GM20000 (cell line): ENCODE measurements at regions not wholly inside any gene's neighbourhood (a gene's known extent, or its start where the extent isn't known, plus 50 kb on each side); places are given as distances from the start of the nearest gene placed in this dataset.
"Not testable (repeated sequence)": the region's sequence is repeated elsewhere in the genome, so short reads cannot be mapped to it uniquely, and the experiment has no call there.

Source experiments
- DNase-seq: peaks from one replicate; pipeline ENCODE4 v3.0.0; 2012; ENCODE audit warnings: low spot score
- CTCF ChIP-seq: IDR thresholded peaks from 2 replicates; pipeline ENCODE4 v1.5.1; 2012; ENCODE audit warnings: mild to moderate bottlenecking, control low read depth; ENCODE audit errors: extremely low read depth, missing control alignments

- TF ChIP-seq CTCF: no peak
- DNase-seq: no peak
Measured at GRCh38 chr2:145749556-145749955, 1229.6 kb upstream of the ZEB2 start.

GRCh38 chr2:145748927-145749326 is 1229.0 kb upstream of the ZEB2 start:
- no peak for DNase-seq
- no peak for TF ChIP-seq CTCF

GRCh38 chr2:145747715-145748114 is 1227.8 kb upstream of the ZEB2 start:
- TF ChIP-seq CTCF: no peak
- no peak for DNase-seq

- DNase-seq: not testable (repeated sequence)
Measured at GRCh38 chr2:145745387-145745721, 1225.4 kb upstream of the ZEB2 start.

GRCh38 chr2:145744541-145745386 is 1224.8 kb upstream of the ZEB2 start:
- TF ChIP-seq CTCF: no peak
- peak; percentile 10 for DNase-seq

GRCh38 chr2:145743011-145743410 is 1223.1 kb upstream of the ZEB2 start:
- DNase-seq: no peak
- no peak for TF ChIP-seq CTCF

DNA sequence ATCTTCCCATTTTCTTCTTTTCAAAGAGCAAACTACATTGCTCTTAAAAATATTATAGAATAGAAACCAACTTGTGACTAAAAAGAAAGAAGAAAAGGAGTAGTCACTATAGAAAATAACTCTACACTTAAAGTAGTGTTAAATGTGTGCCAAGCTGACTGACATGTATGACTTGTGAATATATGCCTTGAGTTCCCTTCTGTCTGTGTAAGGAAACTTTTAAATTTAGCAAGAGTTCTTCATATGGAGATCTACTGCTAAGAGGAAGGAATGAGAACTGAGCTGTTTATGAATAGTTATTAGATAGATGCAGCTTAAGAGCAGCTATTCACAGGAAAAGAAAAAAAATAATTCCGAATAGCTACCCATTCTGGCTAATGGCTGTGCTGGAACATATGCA is 1221.7 kb upstream of the ZEB2 start:
- no peak for TF ChIP-seq CTCF
- DNase-seq: no peak

- DNase-seq: no peak
- no peak for TF ChIP-seq CTCF
Measured at GRCh38 chr2:145741181-145741580, 1221.3 kb upstream of the ZEB2 start.
